ENCODE measurements at regions not wholly inside any gene's neighbourhood (a gene's known extent, or its start where the extent isn't known, plus 50 kb on each side); places are given as distances from the start of the nearest gene placed in this dataset.
A peak's percentile ranks its signal among the peaks of the same experiment; 100 is the strongest.

DNA sequence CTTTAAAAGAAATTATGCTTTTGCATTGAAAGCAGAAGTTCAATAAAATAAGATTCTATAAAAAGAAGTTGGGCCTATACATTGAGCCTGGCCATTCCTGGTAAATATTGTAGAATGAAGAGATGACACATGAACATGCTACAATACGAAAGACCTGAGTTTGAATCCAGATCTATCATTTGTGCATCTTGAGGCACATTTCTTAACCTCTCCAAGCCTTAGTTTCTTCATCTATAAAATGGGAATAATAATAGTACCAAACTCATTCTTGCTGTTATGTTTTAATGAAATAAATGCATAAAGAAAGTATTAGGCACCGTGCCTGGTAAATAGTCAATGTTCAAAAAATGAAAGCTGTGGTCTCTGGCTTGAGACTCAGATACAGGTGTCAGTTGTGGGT lies 76.9 kb upstream of the PHACTR2 start:
- Histone ChIP-seq H3K27me3 (ENCODE audit: insufficient read depth, poor library complexity, severe bottlenecking) (no peaks in the 10 kb centered on the region), H3K4me3 (ENCODE audit: severe bottlenecking) (no peak overlapping the region), H3K4me1 (ENCODE audit: insufficient read depth, poor library complexity, severe bottlenecking) (no peaks in the 10 kb centered on the region), H3K36me3 (ENCODE audit: low read depth) (no peaks in the 10 kb centered on the region), H3K9me3 (ENCODE audit: severe bottlenecking) (no peaks in the 10 kb centered on the region), H3K27ac (ENCODE audit: poor library complexity, severe bottlenecking) (no peak overlapping the region)
- no peak for TF ChIP-seq CTCF (IDR thresholded peaks at IDR 0.05; ENCODE audit: poor library complexity, severe bottlenecking)
- ATAC-seq (ENCODE audit: low read depth) = no peak
- DNase-seq (ENCODE audit: low spot score) = no peak

DNA sequence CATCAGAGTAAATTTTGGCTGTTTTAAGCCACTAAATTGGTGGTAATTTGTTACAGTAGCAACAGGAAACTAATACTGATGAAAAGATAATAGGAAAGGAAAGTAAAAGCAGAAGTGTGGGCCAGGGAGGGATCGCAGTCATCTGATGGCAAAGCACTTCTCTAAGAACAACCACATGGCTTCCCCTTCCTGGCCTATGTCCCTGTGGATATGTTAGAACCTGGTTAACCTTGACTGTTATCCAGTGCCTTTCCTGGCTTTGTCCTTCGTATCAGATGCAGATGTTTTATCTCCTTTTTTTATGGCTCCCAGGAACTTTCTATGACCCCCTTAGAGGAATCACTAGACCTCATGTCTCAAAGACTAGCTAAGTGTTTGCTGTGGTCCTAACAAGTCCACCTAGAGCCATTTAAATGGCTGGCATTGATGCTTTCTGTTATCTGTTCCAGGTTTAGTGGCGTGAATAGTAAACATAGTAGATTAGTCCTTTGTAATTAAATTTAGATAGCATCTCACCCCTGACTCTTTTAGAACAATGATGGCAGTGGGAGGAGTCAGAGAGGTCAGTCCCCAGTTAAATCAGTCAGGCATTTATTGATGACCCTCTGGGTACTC lies 79.2 kb upstream of the PHACTR2 start:
- ATAC-seq (ENCODE audit: low read depth) = no peak
- Histone ChIP-seq H3K27ac (ENCODE audit: poor library complexity, severe bottlenecking) (no peak overlapping the region), H3K27me3 (ENCODE audit: insufficient read depth, poor library complexity, severe bottlenecking) (no peaks in the 10 kb centered on the region), H3K4me1 (ENCODE audit: insufficient read depth, poor library complexity, severe bottlenecking) (no peaks in the 10 kb centered on the region), H3K36me3 (ENCODE audit: low read depth) (no peaks in the 10 kb centered on the region), H3K9me3 (ENCODE audit: severe bottlenecking) (no peaks in the 10 kb centered on the region), H3K4me3 (ENCODE audit: severe bottlenecking) (no peak overlapping the region)
- TF ChIP-seq CTCF (IDR thresholded peaks at IDR 0.05; ENCODE audit: poor library complexity, severe bottlenecking) = no peak
- DNase-seq (ENCODE audit: low spot score) = no peak

DNA sequence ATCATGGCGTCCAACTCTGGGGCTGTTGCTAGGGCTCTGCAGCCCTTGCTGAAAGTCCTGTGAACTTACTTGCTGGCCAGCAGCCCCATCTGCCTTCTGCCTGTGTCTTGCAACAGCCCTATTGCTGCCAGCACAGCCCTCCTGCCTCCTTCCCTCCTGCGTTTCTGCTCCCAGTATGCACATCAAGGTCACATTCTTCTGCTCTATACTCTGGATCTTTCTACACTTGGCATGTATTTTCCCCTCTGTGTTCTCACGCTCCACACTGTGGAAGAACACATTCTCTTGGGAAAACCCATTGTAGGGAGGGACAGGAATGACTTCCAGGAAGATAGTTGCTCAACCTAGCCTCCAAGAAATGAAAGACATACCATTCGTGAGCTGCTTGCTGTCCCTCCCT lies 80.9 kb upstream of the PHACTR2 start:
- TF ChIP-seq CTCF (IDR thresholded peaks at IDR 0.05; ENCODE audit: poor library complexity, severe bottlenecking) = no peak
- Histone ChIP-seq H3K9me3 (ENCODE audit: severe bottlenecking) (no peaks in the 10 kb centered on the region), H3K4me3 (ENCODE audit: severe bottlenecking) (no peak overlapping the region), H3K27me3 (ENCODE audit: insufficient read depth, poor library complexity, severe bottlenecking) (no peaks in the 10 kb centered on the region), H3K27ac (ENCODE audit: poor library complexity, severe bottlenecking) (no peak overlapping the region), H3K36me3 (ENCODE audit: low read depth) (no peaks in the 10 kb centered on the region), H3K4me1 (ENCODE audit: insufficient read depth, poor library complexity, severe bottlenecking) (no peaks in the 10 kb centered on the region)
- no peak for DNase-seq (ENCODE audit: low spot score)
- ATAC-seq (ENCODE audit: low read depth) = no peak

DNA sequence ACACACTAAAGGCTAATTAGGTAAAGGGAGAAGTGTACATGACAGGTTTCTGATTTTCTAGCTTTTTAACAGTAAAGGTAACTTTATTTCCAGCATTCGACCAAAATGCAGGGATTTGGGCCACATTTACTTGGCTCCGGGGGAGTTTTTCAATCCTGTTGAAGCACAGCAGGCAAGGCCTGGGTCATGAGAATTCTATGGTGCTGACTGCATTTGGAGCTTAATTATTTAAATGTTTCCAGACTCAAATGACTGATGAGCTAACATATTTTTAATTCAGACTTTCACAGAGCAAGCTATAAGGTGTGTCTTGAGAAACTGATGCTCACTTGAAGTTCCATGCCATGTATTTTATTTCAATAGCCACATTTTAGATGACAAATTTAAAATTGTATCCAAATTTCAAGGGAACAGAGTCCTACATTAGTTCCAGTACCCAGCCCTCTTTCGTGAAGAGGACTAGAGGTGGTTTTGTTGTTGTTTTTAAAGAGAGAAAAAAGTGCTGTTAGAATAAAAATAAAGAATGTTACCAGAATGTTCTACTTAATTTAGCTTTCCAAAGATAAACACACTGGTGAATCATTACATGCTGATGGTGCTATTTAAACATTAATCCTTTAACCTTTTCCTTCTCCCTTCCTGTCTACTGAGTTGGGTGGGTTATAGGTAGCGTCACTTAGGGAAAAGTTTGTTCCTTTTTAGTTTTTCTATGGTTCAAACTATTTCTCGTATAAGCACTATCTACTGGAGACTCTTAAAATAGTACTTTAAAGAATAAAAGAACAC lies 82.3 kb upstream of the PHACTR2 start:
- no peak overlapping the region for H3K27ac ChIP-seq (ENCODE audit: poor library complexity, severe bottlenecking)
- H3K4me3 ChIP-seq (ENCODE audit: severe bottlenecking) = no peak overlapping the region
- ATAC-seq (ENCODE audit: low read depth) = no peak
- H3K27me3 ChIP-seq (ENCODE audit: insufficient read depth, poor library complexity, severe bottlenecking) = no peaks in the 10 kb centered on the region
- no peak for DNase-seq (ENCODE audit: low spot score)
- TF ChIP-seq CTCF (IDR thresholded peaks at IDR 0.05; ENCODE audit: poor library complexity, severe bottlenecking) = no peak
- H3K36me3 ChIP-seq (ENCODE audit: low read depth) = no peaks in the 10 kb centered on the region
- H3K4me1 ChIP-seq (ENCODE audit: insufficient read depth, poor library complexity, severe bottlenecking) = no peaks in the 10 kb centered on the region
- no peaks in the 10 kb centered on the region for H3K9me3 ChIP-seq (ENCODE audit: severe bottlenecking)

DNA sequence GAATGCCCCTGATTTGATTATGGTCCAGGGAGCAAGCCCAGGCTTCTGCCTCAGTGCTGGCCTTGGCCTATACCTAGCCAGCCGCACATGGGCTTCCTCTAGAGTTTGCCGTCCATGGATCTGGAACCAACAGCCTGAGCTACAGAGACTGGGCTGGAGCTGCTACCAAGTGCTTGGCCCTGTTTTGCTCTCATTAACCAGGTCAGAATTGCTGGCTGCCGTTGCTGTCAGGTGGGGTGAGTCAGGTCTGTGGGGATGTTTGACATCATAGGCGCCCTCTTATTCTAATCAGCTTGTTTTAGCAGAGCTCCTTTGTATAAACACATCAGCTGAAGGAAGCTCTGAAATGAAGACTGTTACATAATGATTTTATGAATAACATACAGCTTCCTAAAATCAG lies 83.1 kb upstream of the PHACTR2 start:
- ATAC-seq (ENCODE audit: low read depth) (peak; percentile 36; the same call in 1 of the 3 replicates), DNase-seq (ENCODE audit: low spot score) (no peak)
- Histone ChIP-seq H3K4me3 (ENCODE audit: severe bottlenecking) (no peak overlapping the region), H3K36me3 (ENCODE audit: low read depth) (no peaks in the 10 kb centered on the region), H3K4me1 (ENCODE audit: insufficient read depth, poor library complexity, severe bottlenecking) (no peaks in the 10 kb centered on the region), H3K9me3 (ENCODE audit: severe bottlenecking) (no peaks in the 10 kb centered on the region), H3K27me3 (ENCODE audit: insufficient read depth, poor library complexity, severe bottlenecking) (no peaks in the 10 kb centered on the region), H3K27ac (ENCODE audit: poor library complexity, severe bottlenecking) (no peak overlapping the region)
- no peak for TF ChIP-seq CTCF (IDR thresholded peaks at IDR 0.05; ENCODE audit: poor library complexity, severe bottlenecking)
